MM.1S (cell line): ENCODE measurements at regions not wholly inside any gene's neighbourhood (a gene's known extent, or its start where the extent isn't known, plus 50 kb on each side); places are given as distances from the start of the nearest gene placed in this dataset.

Experiments
- DNase-seq: peaks from one replicate; pipeline ENCODE4 v3.0.0-alpha.2; 2015
- H2AFZ ChIP-seq: fragments of 300-600 bp; sonication (generic); 2 replicates; pipeline ENCODE4 v1.6.0; 2016; ENCODE audit warnings: antibody characterized with exemption, low read length
- H3F3A ChIP-seq: fragments of 300-600 bp; sonication (generic); 2 replicates; pipeline ENCODE4 v1.6.1; 2016; ENCODE audit warnings: mild to moderate bottlenecking, antibody characterized with exemption, low read length, moderate library complexity, mixed read lengths; ENCODE audit not compliant: insufficient read depth
- H3K27ac ChIP-seq: fragments of 300-600 bp; sonication (generic); 2 replicates; pipeline ENCODE4 v1.5.1; 2016; ENCODE audit warnings: mild to moderate bottlenecking, low read length
- H3K27me3 ChIP-seq: fragments of 300-600 bp; sonication (generic); replicated peaks from 2 replicates; pipeline ENCODE4 v1.6.0; 2016; ENCODE audit warnings: low read length; ENCODE audit not compliant: insufficient read depth
- H3K36me3 ChIP-seq: fragments of 300-600 bp; sonication (generic); replicated peaks from 2 replicates; pipeline ENCODE4 v1.6.1; 2016; ENCODE audit warnings: mild to moderate bottlenecking, low read length, mixed read lengths; ENCODE audit not compliant: insufficient read depth
- H3K4me1 ChIP-seq: fragments of 300-600 bp; sonication (generic); 2 replicates; pipeline ENCODE4 v1.6.1; 2016; ENCODE audit warnings: low read length, mixed read lengths
- H3K4me2 ChIP-seq: fragments of 300-600 bp; sonication (generic); 2 replicates; pipeline ENCODE4 v1.6.0; 2016; ENCODE audit warnings: low read depth, low read length
- H3K4me3 ChIP-seq: fragments of 300-600 bp; sonication (generic); 2 replicates; pipeline ENCODE4 v1.5.1; 2016; ENCODE audit warnings: low read length, mixed read lengths
- H3K79me2 ChIP-seq: fragments of 300-600 bp; sonication (generic); 2 replicates; pipeline ENCODE4 v1.6.1; 2016; ENCODE audit warnings: mixed run types, low read length, mixed read lengths
- H3K9ac ChIP-seq: fragments of 300-600 bp; sonication (generic); 2 replicates; pipeline ENCODE4 v1.6.1; 2016; ENCODE audit warnings: low read length, mixed read lengths
- H3K9me2 ChIP-seq: fragments of 300-600 bp; sonication (generic); replicated peaks from 2 replicates; pipeline ENCODE4 v1.6.1; 2016; ENCODE audit warnings: mild to moderate bottlenecking, low read length, mixed read lengths; ENCODE audit not compliant: insufficient read depth
- H3K9me3 ChIP-seq: fragments of 300-600 bp; sonication (generic); replicated peaks from 2 replicates; pipeline ENCODE4 v1.6.1; 2016; ENCODE audit warnings: mild to moderate bottlenecking, low read length, mixed read lengths; ENCODE audit not compliant: insufficient read depth
- H4K20me1 ChIP-seq: fragments of 300-600 bp; sonication (generic); 2 replicates; pipeline ENCODE4 v1.6.1; 2016; ENCODE audit warnings: mild to moderate bottlenecking, low read length, moderate library complexity, mixed read lengths; ENCODE audit not compliant: insufficient read depth
- EZH2 ChIP-seq: fragments of 300-600 bp; sonication (generic); optimal IDR thresholded peaks from 2 replicates; pipeline ENCODE3; 2017; ENCODE audit warnings: low read depth, mild to moderate bottlenecking, antibody characterized with exemption, low read length, mixed read lengths
- EZH2phosphoT487 ChIP-seq: fragments of 300-600 bp; sonication (generic); IDR thresholded peaks from 2 replicates; pipeline ENCODE4 v1.6.1; 2018; ENCODE audit warnings: antibody characterized with exemption, low read length
- TF ChIP-seq, protein P1 (sequence below): fragments of 300-600 bp; sonication (generic); IDR thresholded peaks from 2 replicates; pipeline ENCODE4 v1.5.1; 2016; ENCODE audit warnings: antibody characterized with exemption, low read length, mixed read lengths

DNA sequence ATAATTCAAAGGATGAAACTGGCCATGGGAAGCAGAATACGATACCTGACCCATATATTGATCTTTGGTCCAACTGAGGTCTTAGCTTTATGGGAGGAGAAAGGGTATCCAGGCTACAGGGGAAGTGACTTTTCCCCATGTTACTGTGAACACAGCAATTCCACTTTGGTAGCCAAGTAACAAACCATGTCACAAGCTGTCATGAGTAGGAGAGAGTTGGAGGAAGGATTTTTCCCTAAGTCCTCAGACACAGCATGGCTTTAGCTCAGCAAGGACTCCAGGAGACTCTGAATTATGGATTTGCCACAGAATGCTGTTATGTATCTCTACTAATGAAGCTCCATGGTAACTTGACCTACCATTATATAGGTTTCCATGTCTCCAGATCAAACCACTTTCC is 56.5 kb upstream of the GNAO1 start:
- TF ChIP-seq EZH2 (no peak), EZH2phosphoT487 (no peak)
- TF ChIP-seq, protein P1, sequence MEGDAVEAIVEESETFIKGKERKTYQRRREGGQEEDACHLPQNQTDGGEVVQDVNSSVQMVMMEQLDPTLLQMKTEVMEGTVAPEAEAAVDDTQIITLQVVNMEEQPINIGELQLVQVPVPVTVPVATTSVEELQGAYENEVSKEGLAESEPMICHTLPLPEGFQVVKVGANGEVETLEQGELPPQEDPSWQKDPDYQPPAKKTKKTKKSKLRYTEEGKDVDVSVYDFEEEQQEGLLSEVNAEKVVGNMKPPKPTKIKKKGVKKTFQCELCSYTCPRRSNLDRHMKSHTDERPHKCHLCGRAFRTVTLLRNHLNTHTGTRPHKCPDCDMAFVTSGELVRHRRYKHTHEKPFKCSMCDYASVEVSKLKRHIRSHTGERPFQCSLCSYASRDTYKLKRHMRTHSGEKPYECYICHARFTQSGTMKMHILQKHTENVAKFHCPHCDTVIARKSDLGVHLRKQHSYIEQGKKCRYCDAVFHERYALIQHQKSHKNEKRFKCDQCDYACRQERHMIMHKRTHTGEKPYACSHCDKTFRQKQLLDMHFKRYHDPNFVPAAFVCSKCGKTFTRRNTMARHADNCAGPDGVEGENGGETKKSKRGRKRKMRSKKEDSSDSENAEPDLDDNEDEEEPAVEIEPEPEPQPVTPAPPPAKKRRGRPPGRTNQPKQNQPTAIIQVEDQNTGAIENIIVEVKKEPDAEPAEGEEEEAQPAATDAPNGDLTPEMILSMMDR, result no peak
- no peaks in the 10 kb centered on the region for H4K20me1 ChIP-seq
- no peak overlapping the region for H3K9ac ChIP-seq
- H3K4me3 ChIP-seq, result no peak overlapping the region
- H3K4me1 ChIP-seq, result no peaks in the 10 kb centered on the region
- no peaks in the 10 kb centered on the region for H3F3A ChIP-seq
- H3K27me3 ChIP-seq, result no peaks in the 10 kb centered on the region
- H3K36me3 ChIP-seq, result no peaks in the 10 kb centered on the region
- no peaks in the 10 kb centered on the region for H3K79me2 ChIP-seq
- H3K9me3 ChIP-seq, result no peaks in the 10 kb centered on the region
- H3K9me2 ChIP-seq, result no peaks in the 10 kb centered on the region
- no peak overlapping the region for H3K27ac ChIP-seq
- no peak for DNase-seq
- H3K4me2 ChIP-seq, result no peak overlapping the region
- H2AFZ ChIP-seq, result no peak overlapping the region

DNA sequence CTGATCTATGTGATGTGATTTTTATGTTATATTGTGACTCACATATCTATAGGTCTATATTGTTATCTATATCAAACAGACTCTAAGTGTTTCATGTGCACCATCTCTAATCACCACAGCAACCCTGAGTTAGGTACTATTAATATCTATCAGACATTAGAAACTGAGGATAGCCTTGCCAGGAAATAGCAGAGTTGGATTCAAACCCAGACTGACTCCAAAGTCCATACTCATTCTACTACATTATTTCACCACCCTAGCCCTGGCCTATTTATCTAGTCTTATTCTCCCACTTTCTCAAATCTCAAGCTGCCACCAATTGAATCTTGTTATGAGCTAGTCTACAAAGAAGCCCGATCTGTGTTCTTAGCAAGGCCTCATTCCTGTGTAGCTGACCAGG is 65.4 kb upstream of the GNAO1 start:
- TF ChIP-seq EZH2phosphoT487 (no peak), EZH2 (no peak)
- TF ChIP-seq, protein P1, result no peak
- Histone ChIP-seq H3F3A (no peaks in the 10 kb centered on the region), H3K9me2 (no peaks in the 10 kb centered on the region), H2AFZ (no peak overlapping the region), H3K4me3 (no peak overlapping the region), H3K27me3 (no peaks in the 10 kb centered on the region), H3K36me3 (no peaks in the 10 kb centered on the region), H3K9me3 (no peaks in the 10 kb centered on the region), H3K4me2 (no peak overlapping the region), H3K79me2 (no peaks in the 10 kb centered on the region), H4K20me1 (no peaks in the 10 kb centered on the region), H3K9ac (no peak overlapping the region), H3K27ac (no peak overlapping the region), H3K4me1 (no peaks in the 10 kb centered on the region)
- no peak for DNase-seq

DNA sequence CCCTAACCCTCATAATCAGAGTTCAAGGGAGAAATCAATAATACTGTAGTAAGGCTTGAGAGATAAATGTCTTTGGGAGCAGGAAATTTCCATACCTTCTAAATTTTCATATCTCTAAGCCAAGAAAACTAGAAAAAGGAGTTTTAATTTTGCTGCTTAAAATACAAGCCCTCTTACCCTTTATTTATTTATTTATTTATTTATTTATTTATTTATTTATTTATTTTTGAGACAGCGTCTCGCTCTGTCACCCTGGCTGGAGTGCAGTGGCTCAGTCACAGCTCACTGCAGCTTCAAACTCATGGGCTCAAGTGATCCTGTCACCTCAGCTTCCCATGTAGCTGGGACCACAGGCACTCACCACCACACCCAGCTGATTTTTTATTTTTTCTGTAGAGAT is 69.0 kb upstream of the GNAO1 start:
- H3K4me2 ChIP-seq, result no peak overlapping the region
- no peak for DNase-seq
- H3K79me2 ChIP-seq, result no peaks in the 10 kb centered on the region
- H4K20me1 ChIP-seq, result no peaks in the 10 kb centered on the region
- no peaks in the 10 kb centered on the region for H3K36me3 ChIP-seq
- H3K9me2 ChIP-seq, result no peaks in the 10 kb centered on the region
- no peaks in the 10 kb centered on the region for H3K27me3 ChIP-seq
- no peak overlapping the region for H2AFZ ChIP-seq
- H3K4me1 ChIP-seq, result no peaks in the 10 kb centered on the region
- no peak overlapping the region for H3K27ac ChIP-seq
- H3F3A ChIP-seq, result no peaks in the 10 kb centered on the region
- no peak overlapping the region for H3K4me3 ChIP-seq
- TF ChIP-seq EZH2phosphoT487, result no peak
- TF ChIP-seq EZH2, result no peak
- TF ChIP-seq, protein P1, result no peak
- H3K9ac ChIP-seq, result no peak overlapping the region
- H3K9me3 ChIP-seq, result no peaks in the 10 kb centered on the region
